CD4-positive, alpha-beta T cell treated with Interleukin-6 for 4 hours (primary cell): ENCODE measurements at regions not wholly inside any gene's neighbourhood (a gene's known extent, or its start where the extent isn't known, plus 50 kb on each side); places are given as distances from the start of the nearest gene placed in this dataset.
"Not testable (repeated sequence)": the region's sequence is repeated elsewhere in the genome, so short reads cannot be mapped to it uniquely, and the experiment has no call there.

ENCODE experiments used
- DNase-seq: peaks from one replicate; pipeline ENCODE4 v3.0.0-alpha.2; 2020; ENCODE audit warnings: mixed read lengths

- no peak for DNase-seq
Measured at GRCh38 chr19:29048873-29049272, 164.1 kb downstream of the UQCRFS1 start.

DNA sequence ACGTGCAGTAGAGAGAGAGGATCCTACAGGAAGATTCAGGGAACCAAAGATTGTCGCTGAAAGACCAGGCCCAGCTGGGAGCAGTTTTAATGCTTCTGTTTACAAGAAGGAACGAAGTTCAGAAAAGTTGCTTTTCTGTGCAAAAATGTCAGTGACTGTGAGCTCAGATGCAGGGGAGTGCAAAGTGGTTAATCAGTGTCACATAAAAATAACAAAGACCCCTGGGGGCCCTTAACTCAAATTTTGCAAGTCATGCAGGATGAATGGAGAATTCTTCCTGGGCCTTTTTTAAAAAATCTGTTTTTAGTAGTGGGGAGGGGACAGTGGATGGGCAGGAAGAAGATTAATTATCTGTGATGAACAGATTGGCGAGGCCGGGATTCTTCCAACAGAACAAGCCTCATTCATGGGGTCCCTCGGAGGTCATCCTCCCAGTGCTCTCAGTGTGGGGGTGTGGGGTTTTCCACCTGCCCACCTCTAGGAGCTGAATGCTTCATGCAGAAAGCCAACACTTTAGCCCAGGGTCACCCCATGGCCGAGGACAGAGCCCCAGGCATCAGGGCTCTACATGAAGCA, 167.2 kb downstream of the UQCRFS1 start:
- no peak for DNase-seq

DNA sequence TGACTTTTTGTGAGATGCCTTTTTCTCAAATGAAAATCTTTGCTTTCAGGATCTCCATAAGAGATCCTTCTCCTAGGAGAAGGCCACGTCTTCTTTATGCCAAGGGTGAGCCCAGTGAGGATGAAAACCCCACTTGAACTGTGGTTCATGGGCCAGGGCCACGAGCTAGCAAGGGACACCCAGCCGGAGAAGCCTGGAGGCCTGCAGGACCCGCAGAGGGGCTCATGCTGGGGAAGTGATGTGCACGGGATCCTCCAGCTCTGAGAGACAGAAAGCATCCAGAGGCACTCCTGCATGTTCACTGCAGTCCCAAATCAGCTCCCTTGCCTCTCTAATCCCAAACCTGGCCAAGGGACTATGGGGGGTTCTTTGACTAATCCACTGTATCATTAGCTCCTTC, 168.9 kb downstream of the UQCRFS1 start:
- no peak for DNase-seq

GRCh38 chr19:29042450-29042849, 170.5 kb downstream of the UQCRFS1 start:
- no peak for DNase-seq

- DNase-seq, result no peak
Measured at GRCh38 chr19:29040951-29041350, 172.0 kb downstream of the UQCRFS1 start.

GRCh38 chr19:29040292-29040691, 172.7 kb downstream of the UQCRFS1 start:
- DNase-seq, result no peak

- DNase-seq, result not testable (repeated sequence)
Measured at GRCh38 chr19:29039036-29039435, 173.9 kb downstream of the UQCRFS1 start.

DNA sequence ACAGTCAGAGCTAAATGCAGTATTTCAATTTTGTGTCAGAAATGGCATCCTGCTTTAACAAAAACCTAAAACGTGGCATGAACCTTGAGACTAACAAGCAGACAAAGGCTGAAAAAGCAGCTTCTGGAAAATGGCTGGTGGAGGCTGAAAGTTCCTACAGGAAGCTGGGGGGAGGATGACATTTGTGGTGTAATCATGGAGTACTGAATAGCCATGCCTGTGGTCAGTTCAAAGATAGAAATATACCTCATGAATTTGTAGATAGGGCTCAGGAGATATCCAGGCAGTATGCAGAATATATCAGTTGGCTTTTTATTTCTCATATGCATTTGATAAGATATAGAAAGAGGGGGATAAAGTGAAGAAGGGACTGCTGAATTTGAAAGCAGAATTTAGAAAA, 181.7 kb downstream of the UQCRFS1 start:
- no peak for DNase-seq

DNA sequence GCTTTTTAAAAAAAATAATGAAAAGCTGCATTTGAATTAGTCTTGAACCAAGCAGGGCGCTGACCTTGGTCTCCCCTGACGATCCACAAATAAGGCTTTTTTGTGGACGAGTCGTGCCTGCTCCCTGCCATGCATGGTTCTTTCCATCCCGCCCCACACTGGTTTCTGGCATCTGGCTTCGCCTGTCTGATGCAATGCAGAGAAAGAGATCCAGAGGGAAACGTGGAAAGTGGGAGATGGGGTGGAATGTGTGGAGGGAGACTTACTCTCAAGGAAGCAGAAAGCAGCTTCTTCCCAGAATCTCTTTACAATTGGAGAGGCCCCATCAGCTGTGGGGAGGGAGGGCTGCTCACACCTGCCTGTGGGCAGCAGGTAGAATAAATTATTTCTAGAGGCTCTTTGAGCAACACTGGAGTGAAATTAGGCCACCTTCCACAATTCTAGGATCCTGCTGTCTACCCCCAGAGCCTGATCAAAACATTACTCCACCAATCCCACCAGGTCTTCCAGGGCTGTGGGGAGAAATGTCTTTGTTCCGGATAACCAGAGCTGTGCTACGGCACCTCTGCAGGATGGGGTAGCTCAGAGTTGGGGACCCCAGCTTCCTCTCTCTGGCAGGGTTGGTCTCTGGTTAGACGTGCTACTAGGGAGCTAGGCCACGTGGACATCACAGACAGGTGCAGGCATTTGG, 183.5 kb downstream of the UQCRFS1 start:
- no peak for DNase-seq

- no peak for DNase-seq
Measured at GRCh38 chr19:29022599-29022998, 190.4 kb downstream of the UQCRFS1 start.

DNA sequence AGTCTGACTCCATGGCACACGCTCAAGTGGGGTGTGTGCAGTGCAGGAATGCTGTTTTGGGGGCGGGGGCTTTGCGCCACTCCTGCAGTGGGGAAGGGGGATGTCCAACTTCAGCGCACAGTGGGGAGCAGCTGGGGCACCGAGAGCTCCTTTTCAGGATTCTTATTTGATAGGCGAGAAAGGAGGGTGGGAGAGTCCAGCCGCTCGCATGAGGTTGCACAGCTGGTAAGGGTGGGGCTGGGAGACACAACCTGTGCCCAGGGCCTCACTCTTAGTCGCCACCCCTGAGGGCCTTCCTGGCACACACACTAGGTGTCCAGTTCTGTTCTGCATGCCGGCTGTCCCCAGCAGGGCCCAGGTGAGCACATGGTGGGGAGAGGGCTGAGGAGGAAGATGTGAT, 190.8 kb downstream of the UQCRFS1 start:
- no peak for DNase-seq

- no peak for DNase-seq
Measured at GRCh38 chr19:29021232-29021916, 191.6 kb downstream of the UQCRFS1 start.

DNA sequence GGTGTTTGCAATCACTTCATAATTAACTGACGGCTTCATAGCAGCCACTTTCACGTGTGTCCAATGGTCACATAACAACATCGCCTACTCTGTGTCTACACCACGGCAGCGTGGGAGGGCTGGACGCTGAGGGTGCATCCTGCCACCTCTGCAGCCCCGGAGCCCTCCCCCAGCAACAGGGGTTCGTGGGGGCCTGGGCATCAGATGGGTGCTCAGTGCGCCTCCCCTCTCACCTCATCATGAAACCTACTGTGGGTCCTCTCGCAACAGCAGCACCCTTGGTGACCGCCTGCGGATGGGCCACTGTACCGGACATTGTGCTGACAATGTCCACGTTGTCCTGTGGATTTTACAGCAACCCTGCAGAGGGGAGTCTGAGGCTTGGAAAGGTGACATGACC, 193.5 kb downstream of the UQCRFS1 start:
- no peak for DNase-seq

DNA sequence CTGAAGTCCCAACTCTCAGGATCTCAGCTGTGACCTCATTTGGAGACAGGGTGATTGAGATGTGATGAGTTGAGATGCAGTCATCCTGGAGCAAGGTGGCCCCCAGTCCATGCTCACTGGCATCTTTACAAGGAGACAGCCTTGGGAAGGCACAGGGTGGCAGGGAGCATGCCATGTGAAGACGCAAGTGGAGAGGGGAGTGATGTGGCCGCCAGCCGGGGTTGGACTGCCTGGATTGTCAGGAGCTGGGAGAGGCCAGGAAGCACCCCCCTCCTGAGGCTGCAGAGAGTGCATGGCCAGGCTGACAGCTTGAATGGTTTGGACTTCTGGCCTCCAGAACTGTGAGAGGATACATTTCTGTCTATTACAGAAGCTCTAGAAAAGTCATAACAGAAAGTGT, 194.4 kb downstream of the UQCRFS1 start:
- no peak for DNase-seq

DNA sequence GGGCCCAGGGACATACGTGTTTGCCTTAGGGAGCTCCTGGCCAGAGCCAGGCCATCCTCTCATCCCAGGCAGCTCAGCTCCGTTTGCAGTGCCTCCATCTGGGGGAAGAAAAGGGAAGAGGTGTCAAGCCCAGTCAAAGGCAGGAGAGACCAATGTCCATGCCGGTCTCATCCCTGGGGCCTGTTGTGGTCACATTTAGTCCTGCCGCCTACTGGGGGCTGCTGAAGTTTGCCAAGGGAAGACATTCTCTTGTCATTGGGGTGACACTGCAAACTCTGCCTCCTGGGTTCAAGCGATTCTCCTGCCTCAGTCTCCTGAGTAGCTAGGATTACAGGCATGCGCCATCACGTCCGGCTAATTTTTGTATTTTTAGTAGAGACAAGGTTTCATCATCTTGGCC, 195.2 kb downstream of the UQCRFS1 start:
- no peak for DNase-seq

DNA sequence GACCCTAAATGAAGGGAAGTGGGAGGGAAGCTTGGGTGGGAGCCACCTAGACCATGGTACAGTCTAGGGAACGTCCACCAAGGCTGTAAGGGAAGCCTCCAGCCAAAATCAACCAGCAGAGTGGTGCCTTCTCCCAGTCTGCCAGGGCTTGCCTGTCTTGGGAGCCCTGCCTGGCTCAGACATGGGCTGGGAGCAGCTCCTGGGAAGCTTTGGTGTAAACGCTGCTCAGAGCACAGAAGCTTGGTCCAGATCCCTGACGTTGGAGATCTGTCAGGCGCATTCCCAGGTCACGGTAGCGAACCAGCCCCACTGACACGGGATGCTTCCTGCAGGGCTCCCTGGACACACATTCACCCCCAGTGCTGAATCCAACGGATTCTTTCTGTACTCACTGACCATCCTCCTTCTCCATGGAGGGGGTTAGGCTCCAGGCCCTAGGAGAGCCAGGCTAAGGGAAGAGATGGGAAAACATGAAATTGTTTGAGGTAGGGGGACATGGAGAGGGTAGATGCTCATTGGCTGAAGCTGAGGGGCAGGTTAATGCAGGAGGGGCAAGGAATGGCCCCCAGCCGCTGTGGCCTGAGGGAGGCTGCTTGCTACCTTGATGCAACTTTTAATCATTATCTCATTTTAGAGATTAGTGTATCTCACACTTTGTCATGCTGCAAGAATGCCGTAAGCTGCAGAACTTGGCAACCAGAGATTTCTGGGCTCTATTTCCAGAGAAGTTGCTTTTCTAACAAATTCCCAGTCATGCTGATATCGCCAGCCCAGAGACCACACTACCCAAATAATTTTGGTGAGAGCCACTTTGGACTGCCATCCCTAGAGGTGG, 195.8 kb downstream of the UQCRFS1 start:
- no peak for DNase-seq

DNA sequence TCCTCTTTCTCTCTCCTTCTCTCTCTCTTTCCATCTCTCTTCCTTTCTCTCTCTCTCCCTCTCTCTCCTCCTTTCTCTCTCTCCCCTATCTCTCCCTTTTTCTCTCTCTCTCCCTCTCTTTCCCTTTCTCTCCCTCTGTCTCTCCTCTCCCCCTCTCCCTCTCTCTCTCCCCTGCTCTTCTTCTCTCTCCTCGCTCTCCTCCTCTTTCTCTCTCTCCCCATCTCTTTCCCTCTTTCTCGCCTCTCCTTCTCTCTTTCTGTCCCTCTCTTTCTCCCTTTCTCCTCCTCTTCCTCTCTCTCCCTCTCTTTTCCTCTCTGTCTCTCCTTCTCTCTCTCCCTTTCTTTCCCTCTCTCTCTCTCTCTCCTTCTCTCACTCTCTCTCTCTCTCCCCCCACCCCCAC, 196.6 kb downstream of the UQCRFS1 start:
- no peak for DNase-seq

GRCh38 chr19:29015569-29015968, 197.4 kb downstream of the UQCRFS1 start:
- DNase-seq, result no peak

DNA sequence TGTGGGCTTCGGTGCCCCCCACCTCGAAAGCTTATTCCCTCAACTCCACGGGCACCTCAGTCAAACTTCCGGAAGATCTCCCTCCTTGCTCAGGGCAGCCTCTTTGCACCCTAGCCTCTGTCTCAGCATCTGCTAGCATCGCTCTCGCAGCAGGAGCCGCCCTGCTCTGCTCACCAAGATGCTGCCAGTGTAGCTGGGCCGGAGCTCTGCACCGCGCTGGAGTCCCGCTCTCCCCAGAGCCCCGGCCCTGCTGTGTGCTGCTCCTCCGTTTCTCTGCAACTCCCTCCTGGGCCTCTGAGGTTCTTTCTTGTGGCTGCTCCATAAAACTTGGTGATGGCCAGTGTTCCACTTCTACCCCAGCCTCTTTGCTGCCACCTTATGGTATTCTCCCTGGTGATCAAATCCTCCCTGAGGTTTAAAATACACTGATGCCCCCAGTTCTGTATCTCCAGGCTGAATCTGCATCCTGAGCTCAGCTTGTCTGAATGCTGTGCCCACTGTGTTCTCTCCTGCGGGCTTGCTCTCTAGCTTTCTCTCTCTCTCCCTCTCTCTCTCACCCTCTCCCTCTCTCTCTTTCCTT, 198.0 kb downstream of the UQCRFS1 start:
- no peak for DNase-seq

DNA sequence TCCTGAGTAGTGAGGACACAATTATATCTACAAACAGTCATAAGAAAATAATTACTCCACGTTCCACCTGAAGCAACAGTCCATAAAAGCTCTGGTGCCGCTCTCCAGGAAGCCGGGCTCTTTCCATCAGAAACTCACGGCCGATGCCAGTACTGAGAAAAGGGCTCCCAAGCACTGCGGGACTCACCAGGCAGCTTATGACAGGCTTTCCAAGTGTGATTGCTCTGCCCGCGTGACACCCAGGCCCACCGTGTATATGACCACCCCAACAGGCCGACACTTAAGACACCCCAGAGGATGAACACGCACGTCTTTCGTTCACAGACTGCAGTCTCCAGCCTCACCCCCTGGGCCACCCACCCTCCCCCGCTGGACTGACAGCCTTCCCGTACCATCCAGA, 199.0 kb downstream of the UQCRFS1 start:
- DNase-seq, result no peak

GRCh38 chr19:29013325-29013724, 199.6 kb downstream of the UQCRFS1 start:
- DNase-seq, result no peak

GRCh38 chr19:29012457-29012856, 200.5 kb downstream of the UQCRFS1 start:
- no peak for DNase-seq

GRCh38 chr19:29010276-29010675, 202.7 kb downstream of the UQCRFS1 start:
- DNase-seq, result no peak
